Cardiac fibroblast (primary cell): ENCODE measurements at regions not wholly inside any gene's neighbourhood (a gene's known extent, or its start where the extent isn't known, plus 50 kb on each side); places are given as distances from the start of the nearest gene placed in this dataset.

ENCODE experiments used
- DNase-seq, 2 donors: peaks; one replicate each; pipeline versions ENCODE4 v3.0.0 to v3.0.0-alpha.2; 2010; ENCODE audit warnings: low read depth in 2 of 2
- H3K4me3 ChIP-seq, 2 donors: replicated peaks in 1 of 2; 1 replicate in 1 of 2; 2 replicates in 1 of 2; pipeline ENCODE4 v1.5.1; 2011; ENCODE audit warnings: low read depth in 2 of 2, low read length in 2 of 2, mild to moderate bottlenecking in 2 of 2, moderate library complexity in 1 of 2
- TF ChIP-seq, protein P1 (sequence below): IDR thresholded peaks from one replicate; pipeline ENCODE4 v1.5.1; 2011; ENCODE audit warnings: low read depth, mild to moderate bottlenecking, low read length, inconsistent platforms

DNA sequence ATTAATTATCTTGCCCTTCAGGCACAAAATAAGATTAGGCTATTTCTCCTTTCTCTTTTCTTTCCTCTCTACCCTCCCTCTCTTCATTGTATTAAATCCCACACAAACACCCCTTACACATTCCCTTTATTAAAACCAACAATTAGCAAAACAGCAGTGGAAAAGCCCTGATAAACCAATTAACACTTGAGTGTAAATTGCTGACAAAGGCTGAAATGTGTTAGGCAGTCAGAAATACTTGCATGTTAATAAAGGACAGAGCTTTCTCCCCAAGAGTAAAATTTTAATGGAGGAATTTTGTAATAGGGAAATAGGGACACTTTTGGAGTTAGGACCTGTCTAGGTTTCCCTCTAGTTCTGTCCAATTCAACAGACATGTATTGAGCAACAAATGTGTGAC, 370.9 kb downstream of the MRPS30 start:
- TF ChIP-seq, protein P1, sequence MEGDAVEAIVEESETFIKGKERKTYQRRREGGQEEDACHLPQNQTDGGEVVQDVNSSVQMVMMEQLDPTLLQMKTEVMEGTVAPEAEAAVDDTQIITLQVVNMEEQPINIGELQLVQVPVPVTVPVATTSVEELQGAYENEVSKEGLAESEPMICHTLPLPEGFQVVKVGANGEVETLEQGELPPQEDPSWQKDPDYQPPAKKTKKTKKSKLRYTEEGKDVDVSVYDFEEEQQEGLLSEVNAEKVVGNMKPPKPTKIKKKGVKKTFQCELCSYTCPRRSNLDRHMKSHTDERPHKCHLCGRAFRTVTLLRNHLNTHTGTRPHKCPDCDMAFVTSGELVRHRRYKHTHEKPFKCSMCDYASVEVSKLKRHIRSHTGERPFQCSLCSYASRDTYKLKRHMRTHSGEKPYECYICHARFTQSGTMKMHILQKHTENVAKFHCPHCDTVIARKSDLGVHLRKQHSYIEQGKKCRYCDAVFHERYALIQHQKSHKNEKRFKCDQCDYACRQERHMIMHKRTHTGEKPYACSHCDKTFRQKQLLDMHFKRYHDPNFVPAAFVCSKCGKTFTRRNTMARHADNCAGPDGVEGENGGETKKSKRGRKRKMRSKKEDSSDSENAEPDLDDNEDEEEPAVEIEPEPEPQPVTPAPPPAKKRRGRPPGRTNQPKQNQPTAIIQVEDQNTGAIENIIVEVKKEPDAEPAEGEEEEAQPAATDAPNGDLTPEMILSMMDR, result no peak
- DNase-seq, result no peak
- no peak overlapping the region for H3K4me3 ChIP-seq

DNA sequence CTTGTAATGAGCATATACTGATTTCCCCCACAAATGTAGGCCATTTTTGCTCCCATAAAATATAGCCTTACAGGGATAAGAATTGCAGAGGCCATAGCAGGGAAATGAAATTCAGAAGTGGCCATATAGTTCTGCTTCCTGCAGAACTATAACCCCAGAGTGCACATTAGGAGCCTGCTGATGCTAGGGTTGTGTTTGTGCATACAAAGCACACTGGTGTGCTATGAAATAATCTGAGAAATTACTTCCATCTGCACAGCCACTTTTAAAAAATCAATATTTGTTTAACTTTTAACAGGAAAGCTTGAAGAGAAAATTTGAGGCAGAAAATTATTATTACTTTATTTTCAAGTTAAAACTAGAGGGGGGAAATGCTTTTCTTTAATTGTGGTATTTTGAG, 380.3 kb downstream of the MRPS30 start:
- TF ChIP-seq, protein P1, result no peak
- DNase-seq, result no peak
- no peak overlapping the region for H3K4me3 ChIP-seq

DNA sequence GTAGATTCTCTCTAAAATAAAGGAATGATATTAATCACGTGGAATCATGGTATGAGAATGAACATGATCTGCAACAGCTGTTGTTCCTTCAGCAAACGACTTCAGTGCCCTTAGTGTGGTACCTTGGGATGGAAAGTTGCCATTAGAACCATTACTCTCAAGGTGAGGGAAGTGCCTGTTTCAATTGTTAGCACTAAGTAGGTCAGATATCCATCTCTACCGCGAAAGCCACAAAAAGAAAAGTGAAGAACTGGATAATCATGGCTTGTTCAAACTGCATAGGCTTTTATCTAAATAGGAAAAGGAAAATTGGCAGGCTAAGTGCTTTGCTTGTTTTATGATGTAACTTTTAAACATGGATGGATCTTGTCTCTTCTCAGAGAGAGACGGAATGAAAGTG, 380.7 kb downstream of the MRPS30 start:
- H3K4me3 ChIP-seq, result no peak overlapping the region
- no peak for DNase-seq
- TF ChIP-seq, protein P1, result no peak

DNA sequence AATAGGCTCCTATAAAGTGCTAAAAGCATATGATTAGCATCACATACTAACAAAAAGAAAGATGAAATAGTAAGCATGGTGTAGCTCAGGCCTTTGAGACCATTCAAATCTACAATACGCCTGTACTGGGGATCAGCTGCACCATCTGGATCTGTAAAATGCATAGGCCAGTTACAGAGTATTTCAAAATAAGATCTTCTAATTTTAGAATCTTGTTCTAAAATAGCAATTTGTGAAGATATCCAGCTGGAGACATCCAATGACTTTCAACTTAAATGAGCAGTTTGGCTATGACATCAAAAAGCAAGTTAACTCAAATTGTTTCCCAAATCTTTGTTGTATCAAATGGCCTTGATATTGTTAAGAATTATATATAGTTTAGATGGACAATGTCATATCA, 386.3 kb downstream of the MRPS30 start:
- DNase-seq, result no peak
- H3K4me3 ChIP-seq, result no peak overlapping the region
- TF ChIP-seq, protein P1, result no peak
